GM23338 (cell line): ENCODE measurements at regions not wholly inside any gene's neighbourhood (a gene's known extent, or its start where the extent isn't known, plus 50 kb on each side); places are given as distances from the start of the nearest gene placed in this dataset.

Experiments used
- ATAC-seq: fragments of 200-7000 bp; cut with Tn5 transposase; 3 replicates; pipeline ENCODE4 v1.9.1; 2020
- DNase-seq: peaks from one replicate; pipeline ENCODE4 v3.0.0-alpha.2; 2015; ENCODE audit warnings: low spot score
- H2AFZ ChIP-seq: fragments of 200-600 bp; sonication (generic); 2 replicates; pipeline ENCODE4 v1.8.0; 2016; ENCODE audit warnings: antibody characterized with exemption, mild to moderate bottlenecking, moderate library complexity
- H3F3A ChIP-seq: fragments of 200-600 bp; sonication (generic); replicated peaks from 2 replicates; pipeline ENCODE4 v1.8.0; 2017; ENCODE audit warnings: antibody characterized with exemption, mixed run types, low read depth
- H3K27ac ChIP-seq: fragments of 200-600 bp; sonication (generic); 2 replicates; pipeline ENCODE4 v1.6.1; 2016; ENCODE audit warnings: low read depth
- H3K27me3 ChIP-seq: fragments of 200-600 bp; sonication (generic); 2 replicates; pipeline ENCODE4 v1.8.0; 2016; ENCODE audit warnings: mild to moderate bottlenecking, mixed run types, moderate library complexity; ENCODE audit not compliant: insufficient read depth
- H3K36me3 ChIP-seq: fragments of 200-600 bp; sonication (generic); 2 replicates; pipeline ENCODE4 v1.8.0; 2016; ENCODE audit warnings: mild to moderate bottlenecking; ENCODE audit not compliant: insufficient read depth
- H3K4me1 ChIP-seq: fragments of 200-600 bp; sonication (generic); 2 replicates; pipeline ENCODE4 v1.8.0; 2016; ENCODE audit warnings: mild to moderate bottlenecking, moderate library complexity; ENCODE audit not compliant: insufficient read depth
- H3K4me2 ChIP-seq: fragments of 200-600 bp; sonication (generic); 2 replicates; pipeline ENCODE4 v1.7.1; 2017; ENCODE audit warnings: mixed run types
- H3K4me3 ChIP-seq: fragments of 200-600 bp; sonication (generic); 2 replicates; pipeline ENCODE4 v1.6.1; 2016; ENCODE audit warnings: mixed run types
- H3K79me2 ChIP-seq: fragments of 200-600 bp; sonication (generic); replicated peaks from 2 replicates; pipeline ENCODE4 v1.8.0; 2017; ENCODE audit warnings: mild to moderate bottlenecking; ENCODE audit not compliant: insufficient read depth
- H3K9me2 ChIP-seq: fragments of 200-600 bp; sonication (generic); 2 replicates; pipeline ENCODE4 v1.8.0; 2017; ENCODE audit not compliant: insufficient read depth
- H4K20me1 ChIP-seq: fragments of 200-600 bp; sonication (generic); replicated peaks from 2 replicates; pipeline ENCODE4 v1.8.0; 2017; ENCODE audit warnings: mild to moderate bottlenecking; ENCODE audit not compliant: insufficient read depth
- H3K27ac Mint-ChIP-seq: 2 replicates; pipeline ENCODE4 v1.8.0; 2020; ENCODE audit warnings: inconsistent platforms, mild to moderate bottlenecking, moderate library complexity, mixed read lengths
- H3K27me3 Mint-ChIP-seq: 3 replicates; pipeline ENCODE4 v1.8.0; 2022; ENCODE audit warnings: low read depth, mild to moderate bottlenecking, moderate library complexity, mixed read lengths, inconsistent platforms; ENCODE audit not compliant: insufficient read depth, poor library complexity
- H3K36me3 Mint-ChIP-seq: 3 replicates; pipeline ENCODE4 v1.8.0; 2021; ENCODE audit warnings: low read depth, mild to moderate bottlenecking, inconsistent platforms, moderate library complexity, mixed read lengths
- H3K4me1 Mint-ChIP-seq: 3 replicates; pipeline ENCODE4 v1.8.0; 2020; ENCODE audit warnings: mild to moderate bottlenecking, inconsistent platforms, mixed read lengths
- H3K4me3 Mint-ChIP-seq: 3 replicates; pipeline ENCODE4 v1.8.0; 2021; ENCODE audit warnings: moderate library complexity, mild to moderate bottlenecking, inconsistent platforms, mixed read lengths
- H3K9me3 Mint-ChIP-seq: 3 replicates; pipeline ENCODE4 v1.8.0; 2020; ENCODE audit warnings: moderate library complexity, mild to moderate bottlenecking, inconsistent platforms, mixed read lengths
- CREB1 ChIP-seq: fragments of 250-450 bp; sonication (Bioruptor Pico); IDR thresholded peaks from 2 replicates; pipeline ENCODE4 v1.5.0; 2020; ENCODE audit warnings: low read depth, mild to moderate bottlenecking, moderate library complexity
- EZH2phosphoT487 ChIP-seq: fragments of 200-600 bp; sonication (generic); IDR thresholded peaks from one replicate; pipeline ENCODE4 v1.8.1; 2018; ENCODE audit warnings: antibody characterized with exemption; ENCODE audit not compliant: unreplicated experiment
- JUNB ChIP-seq: IDR thresholded peaks from one replicate; pipeline ENCODE4 v1.6.1; 2016; ENCODE audit warnings: antibody characterized with exemption; ENCODE audit not compliant: unreplicated experiment
- NANOG ChIP-seq: IDR thresholded peaks from 2 replicates; pipeline ENCODE4 v1.6.1; 2016; ENCODE audit warnings: antibody characterized with exemption, borderline replicate concordance
- POLR2AphosphoS5 ChIP-seq: IDR thresholded peaks from 2 replicates; pipeline ENCODE4 v1.6.1; 2016; ENCODE audit warnings: antibody characterized with exemption, low read depth
- STAT1 ChIP-seq: IDR thresholded peaks from one replicate; pipeline ENCODE4 v1.6.1; 2016; ENCODE audit warnings: antibody characterized with exemption; ENCODE audit not compliant: unreplicated experiment
- ZNF114 ChIP-seq: fragments of 250-450 bp; sonication (Bioruptor Pico); IDR thresholded peaks from 2 replicates; pipeline ENCODE4 v1.5.0; 2020; ENCODE audit warnings: mild to moderate bottlenecking, moderate library complexity
- ZNF331 ChIP-seq: fragments of 250-450 bp; sonication (Bioruptor Pico); IDR thresholded peaks from 2 replicates; pipeline ENCODE4 v1.5.0; 2020; ENCODE audit warnings: low read depth, mild to moderate bottlenecking, moderate library complexity
- ZNF462 ChIP-seq: fragments of 250-450 bp; sonication (Bioruptor Pico); IDR thresholded peaks from 2 replicates; pipeline ENCODE4 v1.5.0; 2020; ENCODE audit warnings: mild to moderate bottlenecking, moderate library complexity

DNA sequence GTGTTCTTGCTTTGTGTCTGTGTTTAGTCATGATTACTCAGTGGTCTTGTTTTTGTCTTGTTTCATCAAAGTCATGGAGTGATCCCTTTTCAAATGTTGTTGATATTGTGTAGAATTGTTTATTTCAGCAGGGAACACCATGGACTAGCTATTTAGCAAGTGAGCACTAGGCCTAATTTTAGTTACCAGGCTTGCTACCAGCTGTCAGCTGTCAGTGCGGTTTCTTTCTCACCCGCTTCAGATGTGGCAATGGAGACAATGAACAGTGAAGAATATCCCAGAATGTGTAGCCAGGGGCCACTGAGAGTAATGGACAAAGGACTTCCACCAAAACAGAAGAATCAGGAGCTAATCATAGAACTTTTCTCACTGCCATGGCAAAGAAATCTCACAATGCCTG is 432.8 kb upstream of the FMR1 start (continued):
- TF ChIP-seq ZNF462 (CRISPR knock-in tag), result no peak

- Mint-ChIP-seq H3K27ac (no peak overlapping the region), H3K27me3 (no peaks in the 10 kb centered on the region), H3K4me1 (no peaks in the 10 kb centered on the region), H3K36me3 (no peaks in the 10 kb centered on the region), H3K9me3 (no peaks in the 10 kb centered on the region; the same call in 2 of the 3 replicates), H3K4me3 (no peak overlapping the region)
- no peak overlapping the region for H2AFZ ChIP-seq
- no peak overlapping the region for H3K4me3 ChIP-seq
- H3K79me2 ChIP-seq, result no peaks in the 10 kb centered on the region
- no peak overlapping the region for H3K4me2 ChIP-seq
- ATAC-seq, result no peak
- no peaks in the 10 kb centered on the region for H3K27me3 ChIP-seq
- no peak for TF ChIP-seq ZNF114 (CRISPR knock-in tag)
- no peak for TF ChIP-seq NANOG
- TF ChIP-seq STAT1, result no peak
- TF ChIP-seq ZNF331 (CRISPR knock-in tag), result no peak
- TF ChIP-seq JUNB, result no peak
- TF ChIP-seq POLR2AphosphoS5, result no peak
- TF ChIP-seq CREB1 (CRISPR knock-in tag), result no peak
- TF ChIP-seq EZH2phosphoT487, result no peak
- TF ChIP-seq ZNF462 (CRISPR knock-in tag), result no peak
- no peaks in the 10 kb centered on the region for H3K36me3 ChIP-seq
- H3F3A ChIP-seq, result no peaks in the 10 kb centered on the region
- no peak for DNase-seq
- H3K4me1 ChIP-seq, result no peaks in the 10 kb centered on the region
- no peak overlapping the region for H3K27ac ChIP-seq
- no peaks in the 10 kb centered on the region for H3K9me2 ChIP-seq
- H4K20me1 ChIP-seq, result no peaks in the 10 kb centered on the region
Observed at GRCh38 chrX:147485207-147485606, 426.5 kb upstream of the FMR1 start.
